GM12872 (cell line): ENCODE measurements at regions not wholly inside any gene's neighbourhood (a gene's known extent, or its start where the extent isn't known, plus 50 kb on each side); places are given as distances from the start of the nearest gene placed in this dataset.

Source experiments
- TF ChIP-seq, protein P1 (sequence below): IDR thresholded peaks from 3 replicates; pipeline ENCODE4 v1.5.1; 2011; ENCODE audit warnings: low read depth, mild to moderate bottlenecking, low read length, moderate library complexity; ENCODE audit not compliant: insufficient read depth

DNA sequence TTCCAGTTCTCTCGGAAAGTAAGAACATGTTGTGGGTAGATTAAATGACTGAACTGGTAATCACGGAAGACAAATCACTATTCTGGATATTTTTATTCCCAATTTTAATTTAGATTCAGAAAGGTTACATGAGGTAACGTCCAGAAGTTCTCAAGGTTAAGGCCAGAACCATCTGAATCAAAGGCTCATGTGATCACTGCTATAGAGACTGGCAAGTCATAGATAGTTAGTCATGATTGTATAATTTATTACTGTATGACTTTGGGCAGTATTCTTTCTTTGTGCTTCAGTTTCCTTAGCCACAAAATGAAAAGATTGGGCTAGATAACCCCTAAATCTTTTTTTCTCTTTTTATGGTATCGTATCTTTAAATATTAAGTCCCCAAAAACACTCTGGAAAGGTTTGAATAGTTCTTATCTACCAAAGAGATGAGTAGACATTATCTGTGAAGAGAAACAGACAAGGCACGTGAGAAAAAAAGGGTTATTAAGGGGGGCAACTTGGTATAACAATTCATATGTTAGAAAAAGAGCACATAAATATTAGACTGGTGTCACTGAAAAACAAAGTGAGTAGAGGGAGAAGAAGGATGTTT, 241.0 kb downstream of the PTPRC start:
- TF ChIP-seq, protein P1, sequence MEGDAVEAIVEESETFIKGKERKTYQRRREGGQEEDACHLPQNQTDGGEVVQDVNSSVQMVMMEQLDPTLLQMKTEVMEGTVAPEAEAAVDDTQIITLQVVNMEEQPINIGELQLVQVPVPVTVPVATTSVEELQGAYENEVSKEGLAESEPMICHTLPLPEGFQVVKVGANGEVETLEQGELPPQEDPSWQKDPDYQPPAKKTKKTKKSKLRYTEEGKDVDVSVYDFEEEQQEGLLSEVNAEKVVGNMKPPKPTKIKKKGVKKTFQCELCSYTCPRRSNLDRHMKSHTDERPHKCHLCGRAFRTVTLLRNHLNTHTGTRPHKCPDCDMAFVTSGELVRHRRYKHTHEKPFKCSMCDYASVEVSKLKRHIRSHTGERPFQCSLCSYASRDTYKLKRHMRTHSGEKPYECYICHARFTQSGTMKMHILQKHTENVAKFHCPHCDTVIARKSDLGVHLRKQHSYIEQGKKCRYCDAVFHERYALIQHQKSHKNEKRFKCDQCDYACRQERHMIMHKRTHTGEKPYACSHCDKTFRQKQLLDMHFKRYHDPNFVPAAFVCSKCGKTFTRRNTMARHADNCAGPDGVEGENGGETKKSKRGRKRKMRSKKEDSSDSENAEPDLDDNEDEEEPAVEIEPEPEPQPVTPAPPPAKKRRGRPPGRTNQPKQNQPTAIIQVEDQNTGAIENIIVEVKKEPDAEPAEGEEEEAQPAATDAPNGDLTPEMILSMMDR = no peak

DNA sequence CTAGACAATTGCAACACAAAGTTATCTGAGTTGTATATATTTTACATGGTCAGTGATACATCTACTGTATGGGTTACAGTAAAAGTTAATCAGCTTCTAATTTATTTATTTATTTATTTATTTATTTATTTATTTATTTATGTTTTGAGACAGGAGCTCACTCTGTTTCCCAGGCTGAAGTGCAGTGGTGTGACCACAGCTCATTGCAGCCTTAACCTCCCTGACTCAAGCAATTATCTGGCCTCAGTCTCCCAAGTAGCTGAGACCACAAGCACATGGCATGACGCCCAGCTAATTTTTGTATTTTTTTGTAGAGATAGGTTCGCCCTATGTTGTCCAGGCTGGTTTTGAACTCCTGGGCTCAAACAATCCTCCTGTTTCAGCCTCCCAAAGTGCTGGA, 241.6 kb downstream of the PTPRC start:
- TF ChIP-seq, protein P1 = no peak

DNA sequence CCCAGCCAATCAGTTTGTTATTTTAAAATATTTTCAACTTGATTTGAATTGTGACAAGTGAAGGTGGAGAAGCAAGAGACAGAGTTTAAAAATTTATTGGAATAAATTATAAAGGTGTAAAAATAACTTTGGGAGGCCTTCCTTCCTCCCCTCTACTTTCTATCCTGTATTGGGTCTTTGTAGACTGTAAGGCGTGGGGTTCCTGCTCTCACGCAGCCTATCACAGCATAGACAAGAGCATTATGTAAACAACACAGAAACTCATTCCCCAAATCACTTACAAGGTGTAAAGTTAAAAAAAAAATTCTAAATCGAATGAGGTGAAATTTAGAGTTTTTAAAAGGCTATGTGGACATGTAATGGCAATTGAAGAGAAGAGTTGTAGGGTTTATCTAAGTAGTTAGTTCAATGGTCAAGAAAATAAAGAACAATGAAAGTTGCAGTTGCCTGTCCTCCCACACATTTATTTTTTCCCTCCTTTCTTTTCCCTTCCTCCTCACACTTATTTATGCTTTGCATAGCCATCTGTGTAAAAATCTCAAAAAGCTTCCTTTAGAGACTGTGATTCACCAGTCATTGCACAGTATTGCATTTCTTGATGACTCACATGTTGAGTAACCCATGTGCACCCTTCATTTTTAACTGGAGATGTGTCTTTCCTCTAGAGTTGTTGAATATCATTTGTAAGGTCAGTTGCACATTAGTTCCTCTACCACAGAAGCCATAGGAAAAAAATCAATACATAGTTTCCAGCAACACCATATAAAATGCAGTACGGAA, 242.2 kb downstream of the PTPRC start:
- TF ChIP-seq, protein P1 = no peak

DNA sequence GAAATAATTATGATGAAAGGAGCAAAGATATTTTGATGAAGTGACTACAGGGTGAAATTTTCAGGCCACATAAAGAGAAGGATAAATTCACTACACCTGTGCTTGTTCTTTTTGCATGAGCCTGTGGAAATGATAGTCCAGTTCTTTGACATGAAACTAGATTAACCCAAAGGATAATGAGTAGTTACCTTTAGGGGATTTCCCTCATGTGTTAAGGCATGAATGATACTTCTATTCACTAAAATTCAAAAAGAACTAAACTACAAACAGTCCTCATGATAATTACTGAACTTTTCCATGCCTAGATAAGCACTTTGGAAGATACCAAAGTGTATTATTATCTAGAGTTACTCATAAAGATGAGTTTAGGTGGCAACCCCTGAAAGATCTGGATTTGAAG, 244.3 kb downstream of the PTPRC start:
- TF ChIP-seq, protein P1 = no peak

DNA sequence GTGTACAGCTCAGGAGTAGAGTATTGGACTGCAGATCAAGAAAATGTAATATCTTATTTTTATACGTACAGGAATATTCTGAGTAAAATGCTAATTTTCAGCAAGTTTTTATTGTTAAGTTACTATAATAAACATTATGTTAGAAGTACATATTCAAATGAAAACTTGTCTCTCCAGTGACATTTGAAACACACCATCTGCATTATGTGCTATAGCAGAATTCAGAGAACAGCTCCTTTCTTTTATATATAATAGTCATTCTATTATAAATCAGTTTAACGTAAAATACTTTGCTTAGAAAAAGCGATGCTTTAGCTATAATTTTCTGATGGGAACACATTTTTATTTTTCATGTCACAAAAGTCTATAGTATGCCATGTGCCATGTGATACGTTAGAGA, 249.0 kb downstream of the PTPRC start:
- TF ChIP-seq, protein P1 = no peak

DNA sequence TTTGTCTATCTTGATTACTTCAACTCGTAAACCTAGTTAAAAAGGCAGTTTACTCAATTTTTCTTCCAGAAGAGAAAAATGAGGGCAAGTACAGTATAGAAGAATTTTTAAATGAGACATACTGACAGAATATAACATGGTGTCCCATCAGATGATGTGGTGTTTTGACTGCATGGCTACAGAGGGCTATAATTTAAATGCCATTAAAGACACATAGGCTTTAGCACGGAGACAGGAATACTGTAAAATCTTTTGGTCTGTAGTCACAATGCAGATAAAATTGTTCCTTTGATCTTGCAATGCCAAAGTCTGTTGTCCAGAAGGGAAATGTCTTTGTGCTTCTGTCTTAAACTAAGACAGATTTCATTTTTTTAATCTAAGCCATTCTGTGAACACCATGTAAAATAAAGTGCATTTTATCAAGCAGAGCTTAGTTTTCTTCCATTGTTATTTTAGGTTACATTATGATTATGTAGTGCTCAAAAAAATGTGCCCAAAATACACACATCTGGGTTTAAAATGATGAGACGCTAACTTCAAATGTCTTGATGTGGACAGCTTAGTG, 249.6 kb downstream of the PTPRC start:
- TF ChIP-seq, protein P1 = no peak

DNA sequence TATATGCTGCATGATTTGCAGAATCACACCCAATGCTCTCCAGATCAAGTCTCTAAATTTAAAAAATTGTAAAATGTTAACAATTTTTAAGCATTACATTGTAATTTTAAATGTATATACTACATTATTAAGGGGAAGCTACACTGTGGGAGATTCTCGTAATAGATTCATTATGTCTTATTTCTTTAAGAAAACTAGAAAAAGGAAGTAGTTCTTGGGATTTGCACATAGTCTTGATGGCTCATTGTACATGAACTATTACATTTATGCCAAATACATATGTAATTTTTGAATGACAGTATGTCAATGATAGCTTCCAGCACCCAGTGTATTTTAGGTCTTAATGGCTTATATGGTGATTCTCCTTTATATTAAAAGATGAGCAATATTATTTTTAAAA, 250.3 kb downstream of the PTPRC start:
- TF ChIP-seq, protein P1 = no peak
